Body of pancreas (tissue), 4 donors: ENCODE measurements at regions not wholly inside any gene's neighbourhood (a gene's known extent, or its start where the extent isn't known, plus 50 kb on each side); places are given as distances from the start of the nearest gene placed in this dataset.

Experiments used
- ATAC-seq: fragments of 150-250 bp; one replicate; pipeline ENCODE4 v1.9.1; 2016
- DNase-seq, 4 donors: peaks; one replicate each; pipeline ENCODE4 v3.0.0-alpha.2; 2019
- H3K27ac ChIP-seq, 4 donors: fragments of 200-600 bp; sonication (generic); 1 replicate in 3 of 4; 2 replicates in 1 of 4; pipeline versions ENCODE4 v1.5.1 to v1.6.1; 2016 to 2019; ENCODE audit warnings: mild to moderate bottlenecking in 1 of 4, mixed read lengths in 1 of 4, moderate library complexity in 1 of 4
- H3K27me3 ChIP-seq, 2 donors: fragments of 200-600 bp; sonication (generic); one replicate each; pipeline ENCODE4 v1.6.0; 2016; ENCODE audit warnings: mild to moderate bottlenecking in 1 of 2
- H3K36me3 ChIP-seq, 2 donors: fragments of 200-600 bp; sonication (generic); replicated peaks in 1 of 2; 2 replicates each; pipeline ENCODE4 v1.5.1; 2016; ENCODE audit warnings: low read depth in 2 of 2; ENCODE audit not compliant: insufficient read depth in 1 of 2
- H3K4me1 ChIP-seq: fragments of 200-600 bp; sonication (generic); one replicate; pipeline ENCODE4 v1.6.0; 2016
- H3K4me3 ChIP-seq, 2 donors: fragments of 200-600 bp; sonication (generic); 1 replicate in 1 of 2; 2 replicates in 1 of 2; pipeline ENCODE4 v1.5.1; 2016 to 2019
- H3K9me3 ChIP-seq, 3 donors: fragments of 200-600 bp; sonication (generic); 1 replicate in 2 of 3; 2 replicates in 1 of 3; pipeline ENCODE4 v1.5.1; 2016
- CTCF ChIP-seq, 7 experiments: fragments of 450-650 bp in 4 of 7; fragments of 200-600 bp in 3 of 7; sonication (generic) in 3 of 7; IDR thresholded peaks; one replicate each; pipeline ENCODE4 v1.5.1; 2016 to 2019; ENCODE audit warnings: antibody characterized with exemption in 7 of 7
- POLR2A ChIP-seq, 3 donors: fragments of 450-650 bp; IDR thresholded peaks; one replicate each; pipeline ENCODE4 v1.6.1; 2016; ENCODE audit warnings: antibody characterized with exemption in 3 of 3, mild to moderate bottlenecking in 2 of 3
- WGBS, 2 donors: methylation state at CpG; one replicate each; pipeline ENCODE4 v1.1.5; 2017; 5-methylcytosine and 5-hydroxymethylcytosine counted together
- intact Hi-C: fragments of 100-400 bp; cut with DNase I; formaldehyde crosslinking; loops from one replicate; pipeline ENCODE4 v1.15.1; 2023

GRCh38 chr11:10631761-10632160 lies 61.8 kb downstream of the IRAG1 start:
- ATAC-seq (no peak), DNase-seq (no peak)
- no peaks in the 10 kb centered on the region for H3K27me3 ChIP-seq
- no peaks in the 10 kb centered on the region for H3K36me3 ChIP-seq
- no peaks in the 10 kb centered on the region for H3K4me1 ChIP-seq
- TF ChIP-seq POLR2A (IDR thresholded peaks at IDR 0.05), result no peak
- no peak for TF ChIP-seq CTCF (IDR thresholded peaks at IDR 0.05)
- no peak overlapping the region for H3K4me3 ChIP-seq
- H3K27ac ChIP-seq, result no peak overlapping the region
- intact Hi-C loops, result no loop called here
- H3K9me3 ChIP-seq, result no peaks in the 10 kb centered on the region
- 83 to 86% methylated on average over 5 of the region's 5 CpGs for WGBS, 2 donors

- DNase-seq (no peak), ATAC-seq (no peak)
- Histone ChIP-seq H3K27ac (no peak overlapping the region), H3K27me3 (no peaks in the 10 kb centered on the region), H3K9me3 (no peaks in the 10 kb centered on the region), H3K36me3 (no peaks in the 10 kb centered on the region), H3K4me1 (no peaks in the 10 kb centered on the region), H3K4me3 (no peak overlapping the region)
- intact Hi-C loops, result no loop called here
- no peak for TF ChIP-seq CTCF (IDR thresholded peaks at IDR 0.05)
- TF ChIP-seq POLR2A (IDR thresholded peaks at IDR 0.05), result no peak
- WGBS, 2 donors, result 77 to 78% methylated on average over 11 to 13 of the region's 13 CpGs
These were observed 61.0 kb upstream of the LYVE1 start for GRCh38 chr11:10629411-10630002.

- Histone ChIP-seq H3K27me3 (no peaks in the 10 kb centered on the region), H3K4me1 (no peaks in the 10 kb centered on the region), H3K9me3 (no peaks in the 10 kb centered on the region), H3K36me3 (no peaks in the 10 kb centered on the region), H3K27ac (no peak overlapping the region), H3K4me3 (no peak overlapping the region)
- intact Hi-C loops, result no loop called here
- TF ChIP-seq POLR2A (IDR thresholded peaks at IDR 0.05), result no peak
- TF ChIP-seq CTCF (IDR thresholded peaks at IDR 0.05), result no peak
- DNase-seq (no peak), ATAC-seq (no peak)
- 65 to 76% methylated on average over 9 to 10 of the region's 10 CpGs for WGBS, 2 donors
These were observed 60.2 kb upstream of the LYVE1 start for GRCh38 chr11:10628508-10629236.

- ATAC-seq (no peak), DNase-seq (no peak)
- H3K4me1 ChIP-seq, result no peaks in the 10 kb centered on the region
- no peak overlapping the region for H3K4me3 ChIP-seq
- 97 to 100% methylated on average over 4 to 5 of the region's 5 CpGs for WGBS, 2 donors
- intact Hi-C loops, result no loop called here
- no peak overlapping the region for H3K27ac ChIP-seq
- H3K27me3 ChIP-seq, result no peaks in the 10 kb centered on the region
- no peaks in the 10 kb centered on the region for H3K36me3 ChIP-seq
- H3K9me3 ChIP-seq, result no peaks in the 10 kb centered on the region
- TF ChIP-seq CTCF (IDR thresholded peaks at IDR 0.05) (no peak), POLR2A (IDR thresholded peaks at IDR 0.05) (no peak)
These were observed 59.4 kb upstream of the LYVE1 start for GRCh38 chr11:10627816-10628215.

- intact Hi-C loops, result no loop called here
- TF ChIP-seq POLR2A (IDR thresholded peaks at IDR 0.05) (no peak), CTCF (IDR thresholded peaks at IDR 0.05) (no peak)
- WGBS, 2 donors, result 83 to 100% methylated on average over 1 to 7 of the region's 7 CpGs
- Histone ChIP-seq H3K27me3 (no peaks in the 10 kb centered on the region), H3K4me3 (no peak overlapping the region), H3K36me3 (no peaks in the 10 kb centered on the region), H3K27ac (no peak overlapping the region), H3K9me3 (no peaks in the 10 kb centered on the region), H3K4me1 (no peaks in the 10 kb centered on the region)
- no peak for DNase-seq
- ATAC-seq, result no peak
These were observed 58.8 kb upstream of the LYVE1 start for GRCh38 chr11:10627291-10627690.
